MV-4-11 (cell line): ENCODE measurements at regions not wholly inside any gene's neighbourhood (a gene's known extent, or its start where the extent isn't known, plus 50 kb on each side); places are given as distances from the start of the nearest gene placed in this dataset.

Source experiments
- DNase-seq: peaks from one replicate; lab custom pipeline; 2025; lab: John Stamatoyannopoulos, UW

DNA sequence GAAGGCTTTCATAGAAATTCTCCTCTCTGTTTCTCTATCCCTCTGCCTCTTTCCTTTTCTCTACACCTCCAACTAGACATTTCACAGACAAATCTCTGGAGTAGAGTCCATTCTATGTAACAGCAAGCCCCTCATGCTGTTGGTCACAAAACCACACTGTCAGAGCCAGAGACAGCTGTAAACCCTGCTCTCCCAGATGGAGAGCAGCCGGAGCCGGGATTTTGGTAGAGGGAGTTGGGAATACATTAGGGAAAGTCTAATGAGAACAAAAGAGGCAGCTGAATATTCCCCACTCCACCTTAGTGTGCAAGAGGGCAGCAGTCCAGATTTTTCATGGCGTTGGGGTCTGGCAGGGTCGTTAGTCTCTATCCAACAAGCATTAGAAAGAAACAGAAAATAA is 68.3 kb upstream of the EDN1 start:
- DNase-seq: no peak

DNA sequence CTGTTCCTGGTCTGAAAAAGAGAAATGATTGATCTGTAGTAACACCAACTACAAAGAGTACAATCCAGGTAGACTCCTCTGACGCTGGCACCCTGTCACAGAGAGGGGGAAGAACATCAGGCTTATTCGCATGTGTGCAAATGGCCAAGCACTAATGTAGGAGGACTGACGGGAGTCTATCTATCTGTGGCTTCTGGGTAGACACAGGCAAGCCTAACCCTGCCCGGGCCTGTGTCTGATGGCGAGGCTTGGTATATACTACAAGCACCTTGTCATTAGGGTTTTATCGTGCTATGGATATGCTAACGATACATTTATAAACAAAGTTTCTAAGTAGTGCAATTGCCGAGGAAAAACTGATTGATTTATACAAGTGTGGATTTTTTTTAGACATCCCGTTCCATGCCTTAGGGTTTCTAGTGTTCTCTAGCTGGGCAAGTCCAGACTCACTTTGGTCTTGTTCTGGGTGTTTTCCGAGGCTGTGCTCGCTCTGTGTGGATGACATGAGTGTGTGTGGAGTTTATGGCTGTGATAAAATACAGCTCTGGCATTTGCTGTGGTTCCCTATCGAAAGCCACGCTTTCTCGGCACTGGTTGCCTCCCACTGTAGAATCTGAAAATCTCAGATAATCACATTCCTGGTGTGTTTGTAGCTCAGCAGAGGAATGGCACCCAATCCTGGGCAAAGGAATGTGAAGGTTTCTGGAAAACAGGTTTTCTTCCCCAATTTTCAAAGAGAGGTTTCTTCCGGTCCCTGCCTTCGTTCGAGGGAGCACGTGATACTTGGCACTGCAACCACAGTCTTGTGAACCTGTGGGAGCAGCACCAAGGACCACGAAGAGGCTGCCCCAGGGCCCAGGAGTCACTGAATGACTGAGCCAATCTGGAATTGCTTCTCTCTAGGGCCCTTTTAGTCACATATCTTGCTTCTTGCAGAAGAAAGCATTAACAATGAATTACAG is 67.5 kb upstream of the EDN1 start:
- no peak for DNase-seq

GRCh38 chr6:12223383-12223782 is 66.8 kb upstream of the EDN1 start:
- DNase-seq: no peak

DNA sequence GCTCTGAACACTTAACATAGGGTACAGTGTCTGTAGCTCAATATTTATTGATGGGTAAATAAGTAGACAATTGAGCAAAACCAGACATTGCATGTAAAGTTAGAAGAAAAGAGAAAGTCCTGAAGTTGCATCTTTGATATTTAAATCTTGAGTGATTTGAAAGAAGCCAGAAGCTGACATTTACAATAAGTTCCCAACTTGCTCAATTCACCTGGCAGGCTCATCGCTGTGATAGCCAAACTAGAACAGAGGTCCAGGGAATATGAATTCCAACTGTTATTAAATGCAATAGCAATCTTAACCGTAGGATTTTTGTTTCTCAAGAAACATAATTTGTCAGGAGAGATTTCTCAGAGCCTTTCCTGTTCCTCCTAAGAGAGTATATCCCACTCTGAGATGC is 65.9 kb upstream of the EDN1 start:
- DNase-seq: no peak

- DNase-seq: peak; percentile 0
Measured at GRCh38 chr6:12228447-12229146, 61.6 kb upstream of the EDN1 start.

- no peak for DNase-seq
Measured at GRCh38 chr6:12229332-12229731, 60.8 kb upstream of the EDN1 start.

DNA sequence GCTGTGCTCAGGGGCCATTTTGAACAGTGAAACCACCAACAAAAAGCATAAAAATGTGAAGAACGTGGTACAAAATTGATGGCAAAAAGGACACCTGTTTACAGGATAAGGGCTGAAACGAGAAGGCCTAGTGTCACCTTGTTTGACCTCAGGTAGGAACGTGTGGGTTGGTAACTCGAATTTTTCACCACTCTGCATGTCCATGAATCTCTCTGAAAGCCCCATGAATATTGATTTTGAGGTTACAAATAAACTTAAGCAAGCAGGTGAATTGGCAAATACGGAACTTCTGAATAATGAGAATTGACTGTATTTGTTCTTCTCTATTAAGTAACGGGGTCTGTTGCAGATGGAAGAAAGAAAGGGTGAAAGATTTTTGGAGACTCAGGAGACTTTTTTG is 59.6 kb upstream of the EDN1 start:
- DNase-seq: no peak

DNA sequence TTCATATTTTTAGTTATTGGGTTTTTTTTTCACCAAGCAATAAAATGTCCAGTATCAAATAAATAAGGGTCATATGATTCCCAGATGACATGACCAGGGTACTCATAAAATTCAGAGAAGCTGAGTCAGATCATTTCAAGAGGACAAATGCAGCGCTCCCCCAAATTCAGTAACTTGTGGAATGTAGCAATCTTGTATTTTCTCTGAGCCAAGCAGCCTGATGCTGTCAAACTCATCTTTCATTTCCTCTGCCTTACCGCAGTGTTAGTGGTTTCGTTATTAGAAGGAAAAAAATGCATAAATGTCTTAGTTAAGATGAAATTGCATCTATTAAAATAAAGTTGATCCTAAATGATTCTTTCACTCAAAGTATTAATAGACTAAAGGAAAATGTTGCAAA is 57.8 kb upstream of the EDN1 start:
- peak; percentile 65 for DNase-seq

- no peak for DNase-seq
Measured at GRCh38 chr6:12232821-12233220, 57.3 kb upstream of the EDN1 start.

- peak; percentile 57 for DNase-seq
Measured at GRCh38 chr6:12233693-12234571, 56.2 kb upstream of the EDN1 start.

GRCh38 chr6:12235341-12235740 is 54.8 kb upstream of the EDN1 start:
- peak; percentile 54 for DNase-seq

- peak; percentile 79 for DNase-seq
Measured at GRCh38 chr6:12238219-12238618, 51.9 kb upstream of the EDN1 start.
